ENCODE measurements at regions not wholly inside any gene's neighbourhood (a gene's known extent, or its start where the extent isn't known, plus 50 kb on each side); places are given as distances from the start of the nearest gene placed in this dataset.

DNA sequence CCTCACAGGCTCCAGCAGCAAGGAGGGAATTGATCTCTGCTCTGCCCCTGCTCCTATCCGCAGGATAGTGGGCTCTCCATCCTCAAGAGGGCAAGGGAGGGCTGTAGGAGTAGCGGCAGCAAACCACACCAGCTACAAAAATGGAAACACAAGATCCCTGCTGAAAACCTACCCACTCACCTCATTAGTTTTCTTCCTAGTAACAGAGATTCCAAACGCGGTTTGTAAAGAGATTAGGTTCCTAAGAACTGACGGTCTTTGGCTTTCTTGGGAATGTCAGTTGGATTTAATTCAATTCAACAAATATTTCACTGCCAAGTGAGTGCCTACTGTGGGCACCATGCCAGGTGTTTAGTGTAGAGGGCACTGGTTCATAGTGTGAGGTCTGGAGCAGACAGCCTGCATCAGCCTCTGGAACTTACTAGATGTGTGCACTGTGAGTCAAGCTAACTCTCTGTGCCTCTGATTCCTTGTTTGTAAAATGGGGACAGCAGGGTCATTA, 84.7 kb downstream of the MRPL46 start:
- no peak for DNase-seq (ENCODE audit: low read depth)

- DNase-seq (ENCODE audit: low read depth): no peak
Measured at GRCh38 chr15:88378188-88378637, 89.0 kb downstream of the MRPL46 start.

GRCh38 chr15:88377509-88377908, 89.7 kb downstream of the MRPL46 start:
- DNase-seq (ENCODE audit: low read depth): no peak

DNA sequence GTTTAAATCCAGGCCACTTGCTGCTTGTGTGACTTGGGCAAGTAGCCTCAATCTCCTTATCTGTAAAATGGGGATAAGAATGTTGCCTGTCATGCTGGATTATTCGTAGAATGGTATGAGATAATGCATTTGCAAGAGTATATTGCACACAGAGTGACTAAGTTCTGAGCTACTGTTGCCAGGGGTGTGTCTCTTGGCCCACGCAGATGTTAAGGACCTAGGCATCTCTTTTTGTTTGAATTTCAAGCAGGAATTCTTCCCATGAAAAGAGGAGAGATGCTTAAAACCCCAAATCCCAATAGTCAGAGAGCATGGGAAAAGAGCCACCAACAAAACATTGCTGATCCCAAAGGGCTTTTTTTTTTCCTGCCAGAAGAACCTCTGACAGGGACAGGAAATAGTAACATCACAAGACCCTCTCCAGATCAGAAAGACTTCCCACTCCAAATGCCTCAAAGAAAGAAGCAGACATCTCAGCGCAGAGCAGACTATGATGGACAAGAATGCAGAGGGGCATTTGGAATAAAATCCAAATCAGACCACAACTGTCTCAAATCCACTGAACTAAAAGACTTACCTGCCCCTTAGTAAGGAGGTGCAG, 90.5 kb downstream of the MRPL46 start:
- no peak for DNase-seq (ENCODE audit: low read depth)

GRCh38 chr15:88375234-88375927, 91.8 kb downstream of the MRPL46 start:
- DNase-seq (ENCODE audit: low read depth): no peak

DNA sequence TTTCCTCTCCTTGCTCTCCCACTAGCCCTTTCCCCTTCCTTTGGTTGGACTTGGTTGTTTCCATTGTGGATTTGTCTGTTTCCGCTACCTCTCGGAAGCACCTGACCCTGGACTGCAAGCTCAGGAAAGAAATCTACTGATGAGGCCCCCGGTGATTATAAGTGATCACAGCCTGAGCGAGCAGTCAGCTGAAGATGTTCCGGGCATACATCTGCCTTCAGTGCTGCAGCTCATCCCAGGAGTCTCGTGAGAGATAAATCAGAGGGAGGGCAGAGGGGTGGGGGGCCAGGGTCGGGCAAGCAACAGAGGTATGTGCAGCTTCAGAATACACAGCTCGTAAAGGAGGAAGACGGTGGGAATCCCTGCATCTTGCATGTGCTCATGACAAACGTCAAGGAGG, 102.1 kb downstream of the MRPL46 start:
- no peak for DNase-seq (ENCODE audit: low read depth)

DNA sequence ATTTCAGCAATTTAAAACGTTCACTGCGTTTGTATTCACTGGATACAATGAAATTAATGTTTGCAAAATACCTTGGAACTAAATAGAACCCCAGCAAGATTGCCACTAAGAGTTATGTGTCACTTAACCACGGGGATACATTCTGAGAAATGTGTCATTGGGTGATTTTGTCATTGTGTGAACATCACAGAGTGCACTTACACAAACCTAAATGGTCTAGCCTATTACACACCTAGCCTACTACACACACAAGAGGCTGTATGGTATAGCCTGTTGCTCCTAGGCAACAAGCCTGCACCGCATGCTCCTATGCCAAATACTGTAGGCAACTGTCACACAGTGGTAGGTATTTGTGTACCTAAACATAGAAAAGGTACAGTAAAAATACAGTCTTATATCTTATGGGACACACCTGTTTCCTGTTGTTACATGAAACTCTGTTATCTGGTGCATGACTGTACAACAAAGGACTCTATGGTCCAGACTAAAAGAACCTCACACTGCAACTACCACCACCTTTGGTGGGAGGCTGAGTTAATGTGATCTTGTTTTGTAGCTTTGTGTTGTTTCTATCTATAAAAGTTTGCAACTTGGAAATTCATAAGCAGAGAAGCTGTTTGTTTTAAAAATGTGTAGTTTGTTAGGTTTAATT, 92.2 kb upstream of the NTRK3 start:
- DNase-seq (ENCODE audit: low read depth): no peak

GRCh38 chr15:88345962-88346361, 89.4 kb upstream of the NTRK3 start:
- DNase-seq (ENCODE audit: low read depth): no peak

DNA sequence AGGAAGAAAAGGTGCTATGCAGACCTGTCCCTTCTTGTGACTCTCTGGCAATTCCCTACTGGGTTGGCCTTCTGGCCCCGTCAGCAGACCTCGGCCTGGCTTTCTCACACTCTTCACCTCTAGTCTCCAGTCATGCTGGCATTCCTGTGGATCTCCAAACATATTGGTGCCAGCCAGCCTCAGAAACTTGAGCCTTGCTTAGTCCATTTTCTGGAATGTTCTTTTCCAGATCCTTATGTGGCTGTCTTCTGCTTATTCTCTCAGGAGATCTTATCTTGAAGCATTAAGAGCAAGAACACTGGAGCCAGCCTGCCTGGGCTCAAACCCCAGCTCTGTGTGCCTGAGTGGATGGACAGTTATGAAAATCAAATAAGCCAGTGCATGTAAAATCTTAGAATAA, 88.2 kb upstream of the NTRK3 start:
- DNase-seq (ENCODE audit: low read depth): no peak

GRCh38 chr15:88342666-88343065, 86.1 kb upstream of the NTRK3 start:
- DNase-seq (ENCODE audit: low read depth): no peak

DNA sequence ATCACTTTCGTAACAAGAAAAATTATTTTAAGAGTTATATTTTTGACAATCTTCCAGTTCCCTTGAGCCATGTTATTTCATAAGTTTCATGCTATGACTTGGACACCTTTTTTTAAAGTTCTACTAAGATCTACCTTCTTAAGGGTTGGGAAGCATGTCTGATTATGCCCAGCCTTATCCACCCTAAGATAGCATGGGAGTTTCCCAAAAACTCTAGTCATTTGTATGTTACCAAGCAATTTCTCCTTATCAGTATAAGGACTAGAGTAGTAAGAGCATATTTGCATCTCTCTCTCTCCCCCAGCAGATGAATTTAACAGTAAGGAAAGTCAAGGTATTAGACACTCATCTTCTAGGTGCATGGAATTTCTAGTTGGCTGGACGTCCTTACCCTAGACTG, 85.1 kb upstream of the NTRK3 start:
- DNase-seq (ENCODE audit: low read depth): no peak

GRCh38 chr15:88341006-88341405, 84.5 kb upstream of the NTRK3 start:
- no peak for DNase-seq (ENCODE audit: low read depth)

DNA sequence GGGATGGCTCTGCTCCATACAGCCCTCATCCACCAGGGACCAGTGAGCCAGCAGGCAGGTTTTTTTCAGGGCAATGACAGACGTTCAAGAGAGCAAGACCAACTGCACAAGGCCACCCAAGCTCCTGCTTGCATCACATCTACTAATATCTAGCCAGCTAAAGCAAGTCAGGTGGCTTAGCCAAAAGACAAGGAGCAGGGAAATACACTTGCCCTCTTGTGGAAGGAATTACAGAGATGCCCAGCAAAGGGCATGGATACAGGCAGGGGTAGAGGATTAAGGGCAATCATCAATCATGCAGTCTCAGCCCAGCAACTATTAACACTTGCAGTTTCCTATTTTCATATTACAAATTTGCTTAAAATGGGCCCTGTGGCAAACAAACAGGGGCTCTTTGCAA, 81.5 kb upstream of the NTRK3 start:
- DNase-seq (ENCODE audit: low read depth): no peak

DNA sequence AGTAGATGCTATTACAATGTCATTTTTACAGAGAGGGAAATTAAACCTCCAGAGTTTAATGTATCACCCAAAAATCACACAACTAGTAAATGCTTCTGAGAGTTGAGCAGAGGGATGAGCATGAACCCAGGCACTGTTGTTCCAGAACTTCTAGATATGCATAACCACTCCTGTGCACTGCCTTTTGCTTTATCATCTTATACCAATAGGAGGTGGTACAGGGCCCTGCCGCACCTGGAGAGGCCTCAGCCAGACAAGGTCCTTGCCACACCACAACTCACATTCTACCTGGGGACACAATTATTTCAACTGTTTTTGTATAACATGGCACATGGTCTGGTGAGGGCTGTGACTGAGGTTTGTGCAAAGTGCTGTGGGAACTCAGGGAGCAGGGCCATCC, 78.5 kb upstream of the NTRK3 start:
- DNase-seq (ENCODE audit: low read depth): no peak

DNA sequence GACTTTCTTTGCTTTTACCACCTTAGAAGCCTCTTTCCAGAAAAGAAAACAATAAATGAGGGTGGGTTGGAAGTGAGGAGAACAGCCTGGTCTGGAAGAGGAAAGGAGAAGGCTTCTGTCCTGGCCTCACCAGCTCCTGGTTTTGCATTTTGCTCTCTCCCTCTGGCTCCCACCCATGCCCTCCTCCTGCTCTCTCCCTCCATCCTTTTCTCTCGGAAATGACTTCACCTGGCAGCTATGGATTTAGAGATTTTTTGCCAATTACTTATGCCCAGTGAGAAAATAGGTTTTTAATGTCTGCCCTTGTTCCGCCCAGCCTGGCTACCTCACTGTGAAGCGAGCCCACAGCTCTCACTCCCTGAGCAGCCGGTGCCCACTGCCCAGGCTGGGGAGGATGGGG, 77.9 kb upstream of the NTRK3 start:
- no peak for DNase-seq (ENCODE audit: low read depth)

DNA sequence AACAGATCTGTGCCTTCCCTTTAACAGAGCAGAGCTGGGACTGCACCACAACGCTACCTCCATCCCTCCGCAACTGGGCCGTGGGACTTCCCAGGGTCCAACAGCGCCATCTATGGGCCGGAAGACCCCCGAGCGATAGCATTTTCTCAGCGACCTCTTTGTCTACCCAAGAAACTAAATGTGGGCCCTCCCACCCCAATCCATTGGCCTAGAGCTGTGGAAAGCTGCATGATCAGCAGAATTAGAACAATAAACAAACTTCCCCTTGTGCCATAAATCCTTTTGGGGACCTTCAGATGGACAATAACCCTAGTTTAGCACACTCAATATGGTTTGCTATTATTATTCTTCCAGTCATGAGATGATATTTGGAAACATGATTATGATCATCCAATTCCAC, 74.8 kb upstream of the NTRK3 start:
- DNase-seq (ENCODE audit: low read depth): no peak

DNA sequence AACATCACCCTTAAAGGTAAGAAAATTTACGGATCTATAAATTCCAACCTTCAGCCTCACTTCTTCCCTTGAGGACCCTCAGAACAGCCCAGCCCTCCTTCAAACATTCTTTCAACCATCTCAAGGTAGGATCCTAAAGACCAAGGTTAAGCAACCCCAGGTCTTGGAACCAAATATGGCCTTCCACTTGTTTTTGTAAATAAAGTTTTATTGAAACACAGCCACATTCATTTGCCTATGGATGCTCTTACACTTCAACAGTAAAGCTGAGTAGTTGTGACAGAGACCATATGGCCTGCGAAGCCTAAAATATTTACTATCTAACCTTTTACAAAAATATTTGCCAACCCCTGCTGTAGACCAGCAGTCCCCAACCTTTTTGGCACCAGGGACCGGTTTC, 70.4 kb upstream of the NTRK3 start:
- DNase-seq (ENCODE audit: low read depth): no peak

DNA sequence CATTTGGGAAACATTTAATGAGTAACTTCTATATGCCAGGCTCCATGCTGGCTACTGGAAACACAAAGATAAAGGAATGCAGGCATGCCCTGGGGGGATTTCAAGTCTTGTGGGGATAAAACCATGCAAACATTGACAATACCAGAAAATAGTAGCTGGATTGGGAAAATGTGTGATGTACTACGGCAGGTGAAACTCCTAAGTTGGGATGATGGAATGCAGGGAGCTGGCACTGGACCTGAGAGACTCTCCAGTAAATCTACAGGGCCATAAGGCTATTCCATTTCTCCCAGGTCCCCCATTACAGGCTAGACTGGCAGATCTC, 68.2 kb upstream of the NTRK3 start:
- no peak for DNase-seq (ENCODE audit: low read depth)

DNA sequence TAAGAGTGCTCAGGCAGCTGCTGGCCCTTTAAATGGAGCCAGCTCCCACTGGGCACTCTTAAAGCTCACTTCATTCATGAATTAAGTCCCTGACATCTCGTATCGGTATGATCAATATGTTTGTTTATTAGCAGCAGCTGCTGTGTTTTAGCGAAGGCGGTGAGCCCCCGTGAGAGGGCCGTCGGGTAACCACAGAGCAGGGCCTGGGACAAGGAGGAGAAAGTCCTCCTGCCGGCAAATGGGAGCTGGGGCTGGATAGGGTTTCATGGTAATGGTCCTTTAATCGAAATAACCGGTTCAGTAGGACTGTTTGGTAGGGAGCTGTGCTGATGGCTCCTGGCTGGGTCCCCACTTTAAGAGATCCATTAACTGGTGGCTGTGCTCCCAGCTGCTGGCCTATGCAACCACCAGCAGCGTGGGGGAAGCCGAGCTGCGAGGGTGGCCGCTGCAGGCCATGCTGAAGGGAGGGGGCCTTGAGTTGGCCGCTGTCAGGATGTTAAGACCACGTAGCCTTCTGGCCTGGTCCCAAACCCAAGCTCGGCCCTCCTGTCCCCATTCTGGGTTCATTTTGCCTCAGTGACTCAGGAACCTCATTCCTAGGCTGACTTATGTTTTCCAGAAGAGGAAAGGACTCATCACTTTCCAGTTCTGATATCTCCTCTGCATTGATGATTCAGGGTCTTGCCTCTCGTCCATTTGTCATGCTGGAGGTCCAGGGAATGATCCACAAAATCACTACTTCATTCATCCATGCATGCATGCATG, 67.6 kb upstream of the NTRK3 start:
- DNase-seq (ENCODE audit: low read depth): no peak

- no peak for DNase-seq (ENCODE audit: low read depth)
Measured at GRCh38 chr15:88323468-88323867, 66.9 kb upstream of the NTRK3 start.

- no peak for DNase-seq (ENCODE audit: low read depth)
Measured at GRCh38 chr15:88322461-88322860, 65.9 kb upstream of the NTRK3 start.

GRCh38 chr15:88321271-88321670, 64.7 kb upstream of the NTRK3 start:
- DNase-seq (ENCODE audit: low read depth): no peak

All from LHCN-M2 (cell line).